Right lobe of liver (tissue), 4 donors: ENCODE measurements at regions not wholly inside any gene's neighbourhood (a gene's known extent, or its start where the extent isn't known, plus 50 kb on each side); places are given as distances from the start of the nearest gene placed in this dataset.

Experiments
- POLR2A ChIP-seq: fragments of 450-650 bp; IDR thresholded peaks from one replicate; pipeline ENCODE4 v1.6.1; 2017; ENCODE audit warnings: antibody characterized with exemption, mild to moderate bottlenecking
- TF ChIP-seq, protein P1 (sequence below), 4 donors: fragments of 200-600 bp in 3 of 4; fragments of 450-650 bp in 1 of 4; IDR thresholded peaks; one replicate each; pipeline versions ENCODE4 v1.5.1 to v1.8.0; 2016 to 2022; ENCODE audit warnings: antibody characterized with exemption in 4 of 4, mild to moderate bottlenecking in 2 of 4
- donor health status: DM: no; HTN: no; CAD: no.
- donor health status: DM: no; HTN: no; CAD: no.
- donor health status: DM: no; HTN: yes; CAD: no.

DNA sequence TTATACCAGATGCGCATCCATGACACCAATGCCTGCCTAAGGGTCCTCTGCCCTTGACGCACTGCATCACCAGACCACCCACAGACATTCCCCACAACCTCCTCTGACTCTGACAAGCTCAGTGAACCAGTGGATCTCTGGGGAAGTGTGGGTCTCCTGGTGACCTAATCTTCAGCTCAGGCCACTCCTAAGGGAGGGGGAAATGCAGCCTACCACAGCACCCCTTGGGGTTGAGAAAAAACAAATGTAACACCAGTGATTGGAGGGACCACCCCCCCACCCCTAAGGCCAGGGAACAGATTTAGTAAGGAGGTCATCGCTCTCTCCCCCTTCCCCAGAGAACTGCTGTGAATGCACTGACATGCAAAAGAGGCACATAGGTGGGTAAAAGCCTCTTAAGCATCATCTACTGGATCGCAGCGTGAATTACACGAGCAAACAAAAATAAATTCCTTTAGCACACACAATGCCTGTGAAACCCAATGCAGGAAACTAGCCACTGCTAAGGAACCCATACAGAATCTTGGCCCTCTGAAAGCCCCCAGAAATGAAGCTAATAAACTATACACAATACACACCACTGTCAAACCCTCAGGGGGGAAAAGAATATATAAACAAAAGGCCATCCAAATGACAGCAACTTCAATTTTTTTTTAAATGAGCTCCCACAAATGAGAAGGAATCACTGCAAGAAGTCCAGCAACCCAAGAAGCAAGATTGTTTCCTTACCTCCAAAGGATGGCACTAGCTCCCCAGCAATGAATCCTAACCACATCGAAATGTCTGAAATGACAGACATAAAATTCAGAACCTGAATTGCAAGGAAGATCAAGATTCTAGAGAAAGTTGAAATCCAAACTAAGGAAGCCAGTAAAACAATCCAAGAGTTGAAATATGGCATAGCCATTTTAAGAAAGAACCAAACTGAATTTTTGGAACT, 513.7 kb upstream of the PTGER4 start:
- TF ChIP-seq POLR2A: no peak
- TF ChIP-seq, protein P1, sequence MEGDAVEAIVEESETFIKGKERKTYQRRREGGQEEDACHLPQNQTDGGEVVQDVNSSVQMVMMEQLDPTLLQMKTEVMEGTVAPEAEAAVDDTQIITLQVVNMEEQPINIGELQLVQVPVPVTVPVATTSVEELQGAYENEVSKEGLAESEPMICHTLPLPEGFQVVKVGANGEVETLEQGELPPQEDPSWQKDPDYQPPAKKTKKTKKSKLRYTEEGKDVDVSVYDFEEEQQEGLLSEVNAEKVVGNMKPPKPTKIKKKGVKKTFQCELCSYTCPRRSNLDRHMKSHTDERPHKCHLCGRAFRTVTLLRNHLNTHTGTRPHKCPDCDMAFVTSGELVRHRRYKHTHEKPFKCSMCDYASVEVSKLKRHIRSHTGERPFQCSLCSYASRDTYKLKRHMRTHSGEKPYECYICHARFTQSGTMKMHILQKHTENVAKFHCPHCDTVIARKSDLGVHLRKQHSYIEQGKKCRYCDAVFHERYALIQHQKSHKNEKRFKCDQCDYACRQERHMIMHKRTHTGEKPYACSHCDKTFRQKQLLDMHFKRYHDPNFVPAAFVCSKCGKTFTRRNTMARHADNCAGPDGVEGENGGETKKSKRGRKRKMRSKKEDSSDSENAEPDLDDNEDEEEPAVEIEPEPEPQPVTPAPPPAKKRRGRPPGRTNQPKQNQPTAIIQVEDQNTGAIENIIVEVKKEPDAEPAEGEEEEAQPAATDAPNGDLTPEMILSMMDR (IDR thresholded peaks at IDR 0.05): no peak
